SIG-M5 treated with dmso at 0.1 percent for 504 hours (cell line): ENCODE measurements at regions not wholly inside any gene's neighbourhood (a gene's known extent, or its start where the extent isn't known, plus 50 kb on each side); places are given as distances from the start of the nearest gene placed in this dataset.

Experiments
- DNase-seq: peaks from one replicate; lab custom pipeline; 2025; ENCODE audit not compliant: unreplicated experiment; lab: John Stamatoyannopoulos, UW

- no peak for DNase-seq
Observed at GRCh38 chr11:131231317-131231940, 139.0 kb upstream of the NTM start.

DNA sequence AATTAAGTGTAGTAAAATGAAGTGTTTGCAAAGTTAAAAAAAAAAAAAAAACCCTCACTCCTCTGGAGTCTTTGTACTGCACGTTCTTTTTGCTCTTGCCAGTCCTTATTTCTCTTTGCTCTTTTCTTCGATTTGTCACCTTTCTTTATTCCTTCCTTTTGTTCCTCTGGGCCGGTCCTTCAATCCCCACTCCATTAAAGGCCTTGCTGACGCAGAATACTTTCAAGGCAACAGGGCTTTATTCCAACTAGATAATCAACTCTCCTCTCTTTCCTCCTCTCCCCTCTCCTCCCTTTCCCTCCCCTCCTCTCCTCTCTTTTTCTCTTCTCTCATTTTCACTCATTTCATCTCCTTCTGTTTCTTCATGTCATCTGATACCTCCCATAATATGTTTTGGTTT is 138.2 kb upstream of the NTM start:
- no peak for DNase-seq

- no peak for DNase-seq
Observed at GRCh38 chr11:131234221-131234620, 136.2 kb upstream of the NTM start.

GRCh38 chr11:131235328-131236298 is 134.8 kb upstream of the NTM start:
- DNase-seq, result no peak

DNA sequence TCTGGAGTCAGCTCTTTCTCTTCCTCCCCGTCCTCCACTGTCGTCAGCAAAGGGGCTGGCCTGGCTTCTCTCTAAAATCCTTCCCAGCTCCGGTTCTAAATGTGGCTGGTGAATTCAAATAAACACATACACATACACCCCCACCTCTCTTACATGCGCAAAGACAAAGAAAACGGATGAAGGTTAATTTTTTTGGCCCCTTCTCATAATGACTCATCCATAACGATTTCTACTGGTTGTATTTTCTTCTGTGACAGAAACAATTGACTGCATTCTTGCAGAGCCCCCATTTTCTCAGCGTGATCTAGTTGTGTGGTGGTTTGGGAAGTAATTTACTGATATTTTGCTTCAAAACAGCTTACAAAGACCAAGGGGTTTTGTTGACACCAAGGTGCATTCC is 130.0 kb upstream of the NTM start:
- DNase-seq, result no peak

DNA sequence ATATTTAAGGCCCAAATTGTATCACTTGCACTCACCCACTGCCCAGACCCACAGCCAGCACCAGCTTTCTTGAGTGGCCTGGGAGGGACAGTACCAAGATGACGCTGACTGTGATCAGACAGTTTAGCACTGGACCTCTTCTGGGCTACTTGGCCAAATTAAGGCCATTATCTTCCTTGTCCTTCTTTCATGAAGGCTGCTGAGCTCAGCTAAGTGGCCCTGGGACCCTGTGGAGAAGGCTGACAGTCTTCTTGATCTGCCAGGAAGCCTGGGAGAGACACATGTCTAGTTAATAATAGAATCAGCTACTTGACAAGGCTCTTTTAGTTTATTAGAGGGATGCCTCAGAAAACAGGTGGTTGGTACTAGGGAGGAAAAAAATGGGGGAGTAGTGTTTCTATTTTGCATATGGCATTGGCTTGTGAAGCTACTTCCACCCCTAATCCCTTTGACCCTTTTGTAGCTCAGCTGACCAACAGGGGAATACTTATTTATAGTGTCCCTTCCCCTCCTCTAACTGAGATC is 127.9 kb upstream of the NTM start:
- DNase-seq, result no peak

DNA sequence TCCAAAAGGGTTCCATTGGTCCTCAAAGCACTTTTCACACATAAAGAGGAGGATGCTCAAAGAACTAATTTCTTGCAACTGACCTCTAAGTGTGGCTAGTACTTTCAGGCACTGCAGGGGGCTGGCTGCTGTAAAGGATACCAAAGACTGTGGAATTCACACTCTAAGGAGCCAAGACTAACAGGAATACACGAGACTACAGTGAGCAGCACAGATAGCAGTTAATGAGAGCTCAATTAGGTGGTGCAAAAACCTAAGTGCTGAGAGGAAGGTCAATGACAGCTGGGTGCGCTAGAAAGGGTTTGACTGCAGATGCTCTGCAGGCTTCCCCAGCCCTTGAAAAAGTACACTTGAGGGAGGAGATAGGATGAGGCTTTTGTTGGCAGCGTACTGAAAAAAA is 124.3 kb upstream of the NTM start:
- DNase-seq, result no peak

- DNase-seq, result no peak
Observed at GRCh38 chr11:131246663-131247062, 123.8 kb upstream of the NTM start.

DNA sequence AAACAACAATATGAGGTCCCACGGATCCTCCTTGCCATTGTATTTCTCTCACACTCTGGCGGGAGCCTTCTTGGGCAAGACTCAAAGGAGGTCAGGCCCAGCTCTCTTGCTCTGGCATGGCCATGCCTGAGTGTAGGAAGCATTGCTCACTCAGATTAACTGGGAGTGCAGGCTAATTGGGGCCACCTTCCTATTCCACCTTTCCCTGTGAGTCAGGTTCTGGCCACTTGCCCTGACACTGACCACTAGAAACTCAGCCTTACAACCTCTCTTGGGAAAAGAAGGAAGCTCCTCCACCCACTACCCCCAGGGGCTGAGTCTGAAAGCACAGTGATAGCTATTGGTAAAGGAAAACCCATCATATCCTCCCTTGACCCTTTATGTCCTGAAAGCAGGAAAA is 121.8 kb upstream of the NTM start:
- DNase-seq, result no peak

DNA sequence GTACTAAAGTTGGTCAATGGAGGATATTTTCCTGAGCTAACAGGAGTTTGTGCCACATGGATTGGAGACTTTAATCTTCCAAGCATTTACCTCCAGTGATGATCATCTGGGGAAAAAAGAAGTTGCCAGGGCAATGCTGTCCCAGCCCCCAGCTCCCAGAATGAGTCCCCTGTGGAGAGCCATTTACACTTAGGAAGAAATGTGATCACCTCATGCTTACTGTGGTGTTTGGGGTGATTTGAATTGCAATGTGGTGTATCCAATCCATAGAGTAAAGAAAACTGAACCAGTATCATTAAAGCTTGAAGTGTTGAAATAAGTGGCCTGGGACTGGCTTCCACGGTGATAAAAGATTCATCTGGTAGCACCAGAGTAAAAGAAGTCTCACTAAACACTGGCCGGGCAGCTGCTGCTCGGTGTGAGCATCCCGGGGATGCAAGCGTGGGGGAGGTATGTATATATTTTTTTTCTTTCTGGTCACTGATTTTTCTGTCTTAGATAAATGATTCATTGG is 117.2 kb upstream of the NTM start:
- no peak for DNase-seq

- no peak for DNase-seq
Observed at GRCh38 chr11:131253656-131254151, 116.7 kb upstream of the NTM start.

DNA sequence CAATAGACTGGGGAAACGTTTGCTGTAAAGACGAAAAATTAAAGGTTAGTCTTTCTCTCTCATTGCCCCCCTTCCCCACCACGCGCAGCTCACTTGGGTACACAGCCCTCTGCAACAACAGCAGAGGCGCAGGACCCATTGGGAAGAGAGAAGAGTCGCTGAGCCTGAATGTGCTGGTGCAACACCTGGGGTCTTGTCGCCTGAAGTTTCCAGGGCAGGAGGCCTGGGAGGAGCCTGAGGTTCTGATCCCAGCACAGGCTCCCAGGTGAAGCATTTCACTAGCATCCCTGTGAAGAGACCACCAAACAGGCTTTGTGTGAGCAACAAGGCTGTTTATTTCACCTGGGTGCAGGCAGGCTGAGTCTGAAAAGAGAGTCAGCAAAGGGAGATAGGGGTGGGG is 116.2 kb upstream of the NTM start:
- no peak for DNase-seq

GRCh38 chr11:131274233-131274632 is 96.2 kb upstream of the NTM start:
- no peak for DNase-seq

DNA sequence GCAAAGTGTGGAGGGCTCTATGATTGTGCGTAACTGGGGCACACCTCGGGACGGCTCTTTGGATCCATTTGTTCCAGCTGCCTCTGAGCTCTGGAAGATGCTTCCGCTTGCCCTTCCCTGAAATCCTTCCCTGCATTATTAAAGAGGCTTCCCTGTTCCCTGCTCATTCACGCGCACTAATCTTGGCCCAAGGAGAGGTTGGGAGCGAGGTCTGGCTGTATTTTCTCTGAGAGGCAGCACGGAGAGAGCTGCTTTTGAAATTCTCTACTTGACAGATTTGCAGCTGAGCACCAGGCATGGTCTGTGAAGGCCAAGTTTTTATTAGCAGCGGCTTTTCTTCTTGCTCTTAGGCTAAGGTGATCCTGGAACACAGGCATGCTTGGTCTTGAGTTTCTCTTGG is 94.8 kb upstream of the NTM start:
- no peak for DNase-seq

DNA sequence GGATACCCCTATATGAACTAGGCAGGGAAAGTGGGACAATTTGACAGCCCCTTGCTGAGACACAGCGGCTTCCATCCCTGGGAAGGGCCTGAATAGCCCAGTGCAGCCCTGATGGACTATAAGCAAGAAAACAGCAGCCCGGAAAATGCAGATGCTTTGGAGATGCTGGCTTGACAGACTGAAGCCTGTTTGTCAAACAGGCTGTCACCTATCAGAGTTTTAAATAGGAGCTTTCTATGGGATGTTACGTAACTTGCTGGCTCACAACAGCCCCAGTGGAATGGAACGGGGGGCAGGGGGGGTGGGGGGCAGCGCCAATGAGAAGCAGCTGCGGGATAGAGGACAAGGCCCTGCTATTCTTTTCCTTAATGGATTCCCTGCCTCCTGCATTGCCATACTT is 91.9 kb upstream of the NTM start:
- no peak for DNase-seq

- no peak for DNase-seq
Observed at GRCh38 chr11:131279654-131280384, 90.6 kb upstream of the NTM start.

GRCh38 chr11:131281316-131281715 is 89.1 kb upstream of the NTM start:
- no peak for DNase-seq

GRCh38 chr11:131284041-131284440 is 86.4 kb upstream of the NTM start:
- DNase-seq, result no peak

GRCh38 chr11:131288521-131289091 is 81.8 kb upstream of the NTM start:
- DNase-seq, result no peak

DNA sequence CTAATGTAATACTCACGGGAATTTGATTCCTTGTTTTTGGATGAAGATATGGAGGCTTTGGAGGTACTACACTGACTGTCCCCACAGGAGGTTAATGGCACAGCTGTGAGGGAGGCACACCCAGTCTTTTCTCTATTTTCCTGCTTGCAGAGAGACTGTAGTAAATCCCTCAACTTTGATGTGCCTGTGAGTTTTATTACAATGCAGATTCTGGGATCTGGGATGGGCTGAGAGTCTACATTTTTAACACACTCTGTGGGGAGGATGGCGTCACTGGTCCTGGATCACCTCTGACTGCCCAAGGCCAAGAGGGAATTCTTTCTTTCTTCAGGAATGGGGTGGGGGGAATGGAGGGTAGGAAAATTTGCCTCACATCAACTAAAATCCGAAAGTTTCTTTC is 80.2 kb upstream of the NTM start:
- DNase-seq, result no peak

- DNase-seq, result no peak
Observed at GRCh38 chr11:131295986-131296385, 74.4 kb upstream of the NTM start.
